ENCODE measurements at regions not wholly inside any gene's neighbourhood (a gene's known extent, or its start where the extent isn't known, plus 50 kb on each side); places are given as distances from the start of the nearest gene placed in this dataset.

DNA sequence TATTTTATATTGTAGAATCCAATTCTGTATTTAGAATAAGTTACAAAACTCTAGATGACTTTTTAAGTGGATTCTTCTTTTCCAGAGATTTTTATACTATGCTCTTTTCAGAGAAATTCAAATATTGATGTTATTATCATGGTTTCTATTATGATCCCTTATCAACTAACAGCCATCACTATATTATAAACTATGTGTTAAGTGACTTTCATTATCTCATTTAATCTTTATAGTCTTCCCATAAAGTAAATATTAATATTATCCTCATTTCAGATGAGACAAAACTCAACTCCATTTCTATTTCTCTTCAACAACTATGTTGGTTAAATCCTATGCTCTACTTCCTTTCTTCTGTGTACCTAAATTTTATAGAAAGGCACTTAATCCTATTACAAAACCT is 132.6 kb downstream of the ANKRD50 start:
- peaks cover 2% of the 10 kb centered on the region for H3K36me3 ChIP-seq (ENCODE audit: control insufficient read depth, insufficient read depth, low read length)
- no peaks in the 10 kb centered on the region for H3K27me3 ChIP-seq (ENCODE audit: control insufficient read depth, insufficient read depth, low read length)
- H3K4me3 ChIP-seq (ENCODE audit: low read length) = no peak overlapping the region
- H3K4me1 ChIP-seq (ENCODE audit: control insufficient read depth, insufficient read depth, low read length) = no peaks in the 10 kb centered on the region
- no peak overlapping the region for H3K27ac ChIP-seq (ENCODE audit: low read length)
- no peak for DNase-seq
- peaks cover 9% of the 10 kb centered on the region for H3K9me3 ChIP-seq (replicated peaks; ENCODE audit: control insufficient read depth, low read depth, low read length)

DNA sequence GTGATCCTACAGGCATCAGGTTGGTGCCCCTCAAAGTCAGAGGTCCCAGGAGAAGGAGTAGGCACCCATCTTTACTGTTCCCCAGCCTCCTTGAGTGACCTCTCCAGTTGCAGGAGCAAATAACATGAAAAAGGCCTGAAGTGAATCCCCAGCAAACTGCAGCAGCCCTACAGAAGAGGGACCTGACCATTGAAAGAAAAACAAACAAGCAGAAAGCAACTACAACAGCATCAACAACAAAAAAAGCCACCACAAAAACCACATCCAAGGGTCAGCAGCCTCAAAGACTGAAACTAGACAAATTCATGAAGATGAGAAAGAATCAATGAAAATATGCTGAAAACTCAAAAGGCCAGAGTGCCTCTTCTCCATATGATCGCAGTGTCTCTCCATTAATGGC is 128.7 kb downstream of the ANKRD50 start:
- Histone ChIP-seq H3K9me3 (replicated peaks; ENCODE audit: control insufficient read depth, low read depth, low read length) (peaks cover 12% of the 10 kb centered on the region), H3K4me1 (ENCODE audit: control insufficient read depth, insufficient read depth, low read length) (no peaks in the 10 kb centered on the region), H3K27ac (ENCODE audit: low read length) (no peak overlapping the region), H3K4me3 (ENCODE audit: low read length) (no peak overlapping the region), H3K27me3 (ENCODE audit: control insufficient read depth, insufficient read depth, low read length) (no peaks in the 10 kb centered on the region), H3K36me3 (ENCODE audit: control insufficient read depth, insufficient read depth, low read length) (peaks cover 2% of the 10 kb centered on the region)
- DNase-seq = no peak
- no CpG with 5 or more reads among the region's 1 CpG for WGBS (ENCODE audit: insufficient coverage)

DNA sequence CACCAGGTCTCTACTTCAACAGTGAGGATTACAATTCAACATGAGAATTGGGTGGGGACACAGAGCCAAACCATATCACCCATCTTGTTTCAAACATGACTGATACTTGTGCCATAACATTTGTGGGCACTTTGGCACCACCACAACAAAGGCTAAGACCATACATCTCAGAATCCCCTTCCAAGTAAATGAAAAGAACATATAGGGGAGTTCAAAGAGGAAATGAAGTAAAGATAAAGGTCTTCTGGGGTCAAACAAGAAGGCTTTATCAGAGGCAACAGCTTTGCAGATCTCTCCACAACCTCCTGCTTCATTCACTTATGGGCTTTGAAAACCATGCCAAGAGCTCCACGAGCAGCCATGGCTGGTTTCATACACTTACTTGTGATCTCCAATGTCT is 122.7 kb downstream of the ANKRD50 start:
- H3K4me3 ChIP-seq (ENCODE audit: low read length) = no peak overlapping the region
- peaks cover 4% of the 10 kb centered on the region for H3K9me3 ChIP-seq (replicated peaks; ENCODE audit: control insufficient read depth, low read depth, low read length)
- no peaks in the 10 kb centered on the region for H3K36me3 ChIP-seq (ENCODE audit: control insufficient read depth, insufficient read depth, low read length)
- WGBS (ENCODE audit: insufficient coverage) = 83% methylated on average over 1 of the region's 1 CpG
- H3K27me3 ChIP-seq (ENCODE audit: control insufficient read depth, insufficient read depth, low read length) = no peaks in the 10 kb centered on the region
- DNase-seq = no peak
- no peak overlapping the region for H3K27ac ChIP-seq (ENCODE audit: low read length)
- H3K4me1 ChIP-seq (ENCODE audit: control insufficient read depth, insufficient read depth, low read length) = no peaks in the 10 kb centered on the region

DNA sequence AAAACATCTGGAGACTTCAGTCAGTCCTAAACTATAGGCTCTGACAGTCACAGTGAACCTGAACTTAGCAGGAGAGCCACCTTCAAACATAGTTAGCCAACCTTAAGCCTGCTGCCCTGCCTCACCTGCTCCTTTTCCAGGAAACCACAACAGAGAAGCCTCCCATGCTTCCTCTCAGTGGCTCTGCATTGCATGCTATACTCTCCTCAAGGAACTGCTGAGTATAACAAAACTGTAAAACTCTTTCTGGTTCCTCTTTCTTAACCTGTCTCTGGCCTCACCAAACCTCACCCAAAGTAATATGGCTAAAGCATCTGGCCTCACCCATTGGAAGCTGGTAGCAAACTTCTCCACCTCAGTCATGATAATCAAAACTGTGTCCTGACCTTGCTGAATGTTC is 122.1 kb downstream of the ANKRD50 start:
- H3K36me3 ChIP-seq (ENCODE audit: control insufficient read depth, insufficient read depth, low read length) = no peaks in the 10 kb centered on the region
- H3K27me3 ChIP-seq (ENCODE audit: control insufficient read depth, insufficient read depth, low read length) = no peaks in the 10 kb centered on the region
- no peak overlapping the region for H3K27ac ChIP-seq (ENCODE audit: low read length)
- no peaks in the 10 kb centered on the region for H3K4me1 ChIP-seq (ENCODE audit: control insufficient read depth, insufficient read depth, low read length)
- H3K9me3 ChIP-seq (replicated peaks; ENCODE audit: control insufficient read depth, low read depth, low read length) = peaks cover 4% of the 10 kb centered on the region
- no peak overlapping the region for H3K4me3 ChIP-seq (ENCODE audit: low read length)
- DNase-seq = no peak

DNA sequence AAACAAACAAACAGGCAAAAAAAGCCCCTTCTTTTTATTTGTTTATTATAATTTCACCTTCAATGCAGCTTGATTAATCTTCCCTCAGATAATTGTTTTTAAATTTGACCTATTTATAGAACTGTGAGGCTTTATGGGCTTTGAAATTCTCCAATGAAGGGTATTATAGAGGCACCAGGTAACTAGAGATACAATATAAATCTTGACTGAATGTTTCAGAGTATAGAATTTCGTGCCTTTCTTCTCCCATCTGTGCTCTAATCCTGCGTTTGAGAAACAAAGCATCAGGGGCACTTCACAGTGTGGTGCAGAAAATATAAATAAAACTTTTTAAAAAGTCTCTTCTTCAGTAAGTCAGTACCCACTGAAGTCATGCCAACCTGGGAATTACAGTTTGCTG is 120.9 kb downstream of the ANKRD50 start:
- Histone ChIP-seq H3K4me3 (ENCODE audit: low read length) (no peak overlapping the region), H3K27me3 (ENCODE audit: control insufficient read depth, insufficient read depth, low read length) (no peaks in the 10 kb centered on the region), H3K36me3 (ENCODE audit: control insufficient read depth, insufficient read depth, low read length) (no peaks in the 10 kb centered on the region), H3K9me3 (replicated peaks; ENCODE audit: control insufficient read depth, low read depth, low read length) (peaks cover 4% of the 10 kb centered on the region), H3K4me1 (ENCODE audit: control insufficient read depth, insufficient read depth, low read length) (no peaks in the 10 kb centered on the region), H3K27ac (ENCODE audit: low read length) (no peak overlapping the region)
- no CpG with 5 or more reads among the region's 2 CpGs for WGBS (ENCODE audit: insufficient coverage)
- DNase-seq = no peak

DNA sequence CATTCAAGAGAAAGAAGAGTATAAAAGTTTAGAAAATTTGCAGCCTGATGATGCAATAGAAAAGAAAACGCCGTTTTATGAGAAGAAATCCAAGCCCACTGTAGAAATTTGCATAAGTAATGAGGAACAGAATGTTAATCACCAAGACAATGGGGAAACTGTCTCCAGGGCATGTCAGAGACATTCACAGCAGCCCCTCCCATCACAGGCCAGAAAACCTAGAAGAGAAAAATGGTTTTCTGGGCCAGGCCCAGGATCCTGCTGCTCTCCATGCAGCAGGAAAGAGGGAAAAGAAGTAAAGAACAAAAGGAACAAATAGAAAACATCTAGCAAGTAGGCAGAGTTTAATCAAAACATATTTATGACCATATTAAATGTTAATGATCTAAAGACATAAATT is 119.0 kb downstream of the ANKRD50 start:
- H3K36me3 ChIP-seq (ENCODE audit: control insufficient read depth, insufficient read depth, low read length) = no peaks in the 10 kb centered on the region
- H3K4me1 ChIP-seq (ENCODE audit: control insufficient read depth, insufficient read depth, low read length) = no peaks in the 10 kb centered on the region
- no peaks in the 10 kb centered on the region for H3K27me3 ChIP-seq (ENCODE audit: control insufficient read depth, insufficient read depth, low read length)
- H3K9me3 ChIP-seq (replicated peaks; ENCODE audit: control insufficient read depth, low read depth, low read length) = no peaks in the 10 kb centered on the region
- no peak overlapping the region for H3K27ac ChIP-seq (ENCODE audit: low read length)
- no peak overlapping the region for H3K4me3 ChIP-seq (ENCODE audit: low read length)
- DNase-seq = no peak
- no CpG with 5 or more reads among the region's 2 CpGs for WGBS (ENCODE audit: insufficient coverage)

DNA sequence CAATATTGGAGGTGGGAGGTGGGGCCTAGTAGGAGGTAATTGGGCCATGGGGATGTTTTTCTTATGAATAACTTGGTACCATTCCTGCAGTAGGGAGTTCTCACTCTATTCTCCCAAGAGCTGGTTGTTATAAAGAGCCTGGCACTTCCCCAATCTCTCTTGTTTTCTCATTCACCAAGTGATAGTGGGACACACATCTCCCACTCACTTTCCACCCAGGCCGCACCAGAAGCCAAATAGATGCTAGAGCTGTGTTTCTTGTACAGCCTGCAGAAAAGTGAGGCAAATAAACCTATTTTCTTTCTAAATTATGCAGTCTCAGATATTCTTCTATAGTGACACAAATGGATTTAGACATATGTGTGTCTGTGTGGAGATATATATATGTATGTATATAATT is 117.6 kb downstream of the ANKRD50 start:
- H3K36me3 ChIP-seq (ENCODE audit: control insufficient read depth, insufficient read depth, low read length) = no peaks in the 10 kb centered on the region
- no peak for DNase-seq
- no peaks in the 10 kb centered on the region for H3K4me1 ChIP-seq (ENCODE audit: control insufficient read depth, insufficient read depth, low read length)
- no CpG with 5 or more reads among the region's 1 CpG for WGBS (ENCODE audit: insufficient coverage)
- H3K4me3 ChIP-seq (ENCODE audit: low read length) = no peak overlapping the region
- no peaks in the 10 kb centered on the region for H3K9me3 ChIP-seq (replicated peaks; ENCODE audit: control insufficient read depth, low read depth, low read length)
- H3K27ac ChIP-seq (ENCODE audit: low read length) = no peak overlapping the region
- no peaks in the 10 kb centered on the region for H3K27me3 ChIP-seq (ENCODE audit: control insufficient read depth, insufficient read depth, low read length)

DNA sequence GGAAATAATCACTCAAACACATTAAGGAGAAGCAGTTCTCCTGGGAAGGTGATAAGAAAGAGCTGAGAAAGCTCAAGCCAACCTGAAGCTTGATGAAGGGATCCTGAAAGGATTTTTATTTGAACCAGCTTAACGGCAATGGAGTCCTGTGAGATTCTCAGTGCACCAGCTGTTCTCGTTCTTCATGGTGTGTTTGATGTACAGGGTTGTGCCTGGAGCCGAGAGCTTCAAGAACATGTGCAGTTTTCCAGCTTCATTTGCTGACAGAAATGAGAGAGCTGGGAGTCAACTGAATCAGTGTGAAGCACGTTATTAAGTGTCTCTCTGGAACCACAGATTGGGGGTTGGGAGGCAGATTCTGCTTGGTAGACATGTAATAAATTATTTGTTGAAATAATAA is 115.7 kb downstream of the ANKRD50 start:
- H3K4me1 ChIP-seq (ENCODE audit: control insufficient read depth, insufficient read depth, low read length) = no peaks in the 10 kb centered on the region
- H3K9me3 ChIP-seq (replicated peaks; ENCODE audit: control insufficient read depth, low read depth, low read length) = no peaks in the 10 kb centered on the region
- no peaks in the 10 kb centered on the region for H3K27me3 ChIP-seq (ENCODE audit: control insufficient read depth, insufficient read depth, low read length)
- 35% methylated on average over 4 of the region's 4 CpGs for WGBS (ENCODE audit: insufficient coverage)
- H3K27ac ChIP-seq (ENCODE audit: low read length) = peak overlapping the region; percentile 62
- DNase-seq = peak; percentile 78
- no peaks in the 10 kb centered on the region for H3K36me3 ChIP-seq (ENCODE audit: control insufficient read depth, insufficient read depth, low read length)
- H3K4me3 ChIP-seq (ENCODE audit: low read length) = no peak overlapping the region

DNA sequence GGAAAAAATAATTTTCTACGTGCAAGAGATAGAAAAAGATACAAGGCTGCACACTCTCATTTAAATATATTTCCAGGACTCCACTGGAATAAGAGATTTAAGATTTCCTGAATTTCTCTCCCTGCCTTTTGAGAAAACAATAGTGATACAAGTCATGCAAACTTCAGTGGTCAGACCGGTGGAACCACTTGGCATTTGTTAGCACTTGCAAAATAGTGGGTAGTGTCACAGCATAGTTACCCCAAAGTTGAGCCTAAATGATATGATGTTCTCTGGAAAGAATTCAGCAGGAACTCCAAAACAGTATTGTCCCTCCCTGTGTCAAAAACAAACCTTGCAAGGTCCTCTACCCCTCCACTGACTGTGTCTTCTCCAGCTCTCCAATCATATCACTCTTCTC is 102.3 kb downstream of the ANKRD50 start:
- Histone ChIP-seq H3K4me1 (ENCODE audit: control insufficient read depth, insufficient read depth, low read length) (no peaks in the 10 kb centered on the region), H3K27me3 (ENCODE audit: control insufficient read depth, insufficient read depth, low read length) (no peaks in the 10 kb centered on the region), H3K4me3 (ENCODE audit: low read length) (no peak overlapping the region), H3K27ac (ENCODE audit: low read length) (no peak overlapping the region), H3K9me3 (replicated peaks; ENCODE audit: control insufficient read depth, low read depth, low read length) (no peaks in the 10 kb centered on the region), H3K36me3 (ENCODE audit: control insufficient read depth, insufficient read depth, low read length) (no peaks in the 10 kb centered on the region)
- DNase-seq = no peak
- WGBS (ENCODE audit: insufficient coverage) = no CpG with 5 or more reads among the region's 2 CpGs

All from muscle of leg (tissue), 3 donors.